Fibroblast of lung (primary cell): ENCODE measurements at regions not wholly inside any gene's neighbourhood (a gene's known extent, or its start where the extent isn't known, plus 50 kb on each side); places are given as distances from the start of the nearest gene placed in this dataset.

Experiments
- DNase-seq, 2 donors: peaks; one replicate each; pipeline versions ENCODE4 v3.0.0 to v3.0.0-alpha.2; 2010; ENCODE audit warnings: low read depth in 2 of 2
- H2AFZ ChIP-seq: 2 replicates; pipeline ENCODE4 v1.5.1; 2012; ENCODE audit warnings: low read length, control low read depth, inconsistent platforms
- H3K27ac ChIP-seq: 2 replicates; pipeline ENCODE4 v1.5.1; 2011; ENCODE audit warnings: low read length, control low read depth; ENCODE audit not compliant: insufficient read depth
- H3K27me3 ChIP-seq: 2 replicates; pipeline ENCODE4 v1.5.1; 2011; ENCODE audit warnings: mild to moderate bottlenecking, low read length; ENCODE audit not compliant: control insufficient read depth, insufficient read depth
- H3K36me3 ChIP-seq: 2 replicates; pipeline ENCODE4 v1.5.1; 2011; ENCODE audit warnings: low read length; ENCODE audit not compliant: control insufficient read depth, insufficient read depth
- H3K4me1 ChIP-seq: 2 replicates; pipeline ENCODE4 v1.5.1; 2011; ENCODE audit warnings: low read length; ENCODE audit not compliant: control insufficient read depth, insufficient read depth; ENCODE audit errors: extremely low read depth
- H3K4me2 ChIP-seq: 2 replicates; pipeline ENCODE4 v1.5.1; 2011; ENCODE audit warnings: low read length, control low read depth; ENCODE audit not compliant: insufficient read depth; ENCODE audit errors: extremely low read depth
- H3K4me3 ChIP-seq, 4 experiments: fragments of 200-600 bp in 1 of 4; sonication (generic) in 1 of 4; replicated peaks in 1 of 4; 2 replicates each; pipeline ENCODE4 v1.5.1; 2011 to 2016; ENCODE audit warnings: low read length in 4 of 4, low read depth in 3 of 4, mild to moderate bottlenecking in 3 of 4, control low read depth in 2 of 4, inconsistent platforms in 1 of 4, mixed read lengths in 1 of 4; ENCODE audit not compliant: insufficient read depth in 1 of 4; ENCODE audit errors: control extremely low read depth in 1 of 4
- H3K79me2 ChIP-seq: 2 replicates; pipeline ENCODE4 v1.5.1; 2012; ENCODE audit warnings: mild to moderate bottlenecking, low read length, inconsistent platforms; ENCODE audit not compliant: control insufficient read depth, insufficient read depth
- H3K9ac ChIP-seq: 2 replicates; pipeline ENCODE4 v1.5.1; 2011; ENCODE audit warnings: mild to moderate bottlenecking, low read length, control low read depth; ENCODE audit not compliant: insufficient read depth
- H3K9me3 ChIP-seq: 2 replicates; pipeline ENCODE4 v1.5.1; 2012; ENCODE audit warnings: low read depth, low read length; ENCODE audit not compliant: control insufficient read depth, insufficient read depth
- H4K20me1 ChIP-seq: 2 replicates; pipeline ENCODE4 v1.5.1; 2011; ENCODE audit warnings: low read length; ENCODE audit not compliant: control insufficient read depth, insufficient read depth; ENCODE audit errors: extremely low read depth
- CTCF ChIP-seq, 2 donors: IDR thresholded peaks in 1 of 2; conservative IDR thresholded peaks in 1 of 2; 1 replicate in 1 of 2; 2 replicates in 1 of 2; pipeline ENCODE4 v1.5.1; 2011 to 2012; ENCODE audit warnings: low read length in 2 of 2, control low read depth in 1 of 2, inconsistent platforms in 1 of 2, low read depth in 1 of 2, mild to moderate bottlenecking in 1 of 2
- EZH2 ChIP-seq: IDR thresholded peaks from 2 replicates; pipeline ENCODE4 v1.5.1; 2012; ENCODE audit warnings: low read length, control low read depth, mild to moderate bottlenecking; ENCODE audit errors: missing control alignments

GRCh38 chr1:19591482-19592091 is 52.5 kb upstream of the NBL1 start:
- Histone ChIP-seq H3K4me1 (peaks cover 2% of the 10 kb centered on the region), H3K4me2 (no peak overlapping the region), H3K27ac (no peak overlapping the region), H3K27me3 (no peaks in the 10 kb centered on the region), H2AFZ (no peak overlapping the region), H3K4me3 (no peak overlapping the region), H3K79me2 (no peaks in the 10 kb centered on the region), H3K9ac (no peak overlapping the region), H3K36me3 (no peaks in the 10 kb centered on the region), H4K20me1 (no peaks in the 10 kb centered on the region), H3K9me3 (no peaks in the 10 kb centered on the region)
- DNase-seq = no peak
- no peak for TF ChIP-seq CTCF (conservative IDR thresholded peaks at IDR 0.05 in 1 of 2, IDR thresholded peaks at IDR 0.05 in 1 of 2; ENCODE audit: low read depth in 1 of 2, low read length in 2 of 2)
- TF ChIP-seq EZH2 = no peak

- no peaks in the 10 kb centered on the region for H3K4me1 ChIP-seq
- no peak overlapping the region for H3K9ac ChIP-seq
- no peak overlapping the region for H3K4me3 ChIP-seq
- no peak overlapping the region for H2AFZ ChIP-seq
- no peak overlapping the region for H3K4me2 ChIP-seq
- DNase-seq = no peak
- TF ChIP-seq CTCF (conservative IDR thresholded peaks at IDR 0.05 in 1 of 2, IDR thresholded peaks at IDR 0.05 in 1 of 2; ENCODE audit: low read depth in 1 of 2, low read length in 2 of 2) (no peak), EZH2 (no peak)
- no peaks in the 10 kb centered on the region for H4K20me1 ChIP-seq
- no peak overlapping the region for H3K27ac ChIP-seq
- no peaks in the 10 kb centered on the region for H3K9me3 ChIP-seq
- no peaks in the 10 kb centered on the region for H3K79me2 ChIP-seq
- no peaks in the 10 kb centered on the region for H3K36me3 ChIP-seq
- no peaks in the 10 kb centered on the region for H3K27me3 ChIP-seq
These were observed 58.6 kb upstream of the NBL1 start for GRCh38 chr1:19585507-19585906.

- Histone ChIP-seq H3K9me3 (no peaks in the 10 kb centered on the region), H3K9ac (no peak overlapping the region), H4K20me1 (no peaks in the 10 kb centered on the region), H2AFZ (no peak overlapping the region), H3K27ac (no peak overlapping the region), H3K79me2 (no peaks in the 10 kb centered on the region), H3K4me2 (no peak overlapping the region), H3K4me3 (no peak overlapping the region), H3K27me3 (peaks cover 3% of the 10 kb centered on the region), H3K4me1 (no peaks in the 10 kb centered on the region), H3K36me3 (no peaks in the 10 kb centered on the region)
- TF ChIP-seq CTCF (conservative IDR thresholded peaks at IDR 0.05 in 1 of 2, IDR thresholded peaks at IDR 0.05 in 1 of 2; ENCODE audit: low read depth in 1 of 2, low read length in 2 of 2) (peak; percentile 17 to 43), EZH2 (no peak)
- no peak for DNase-seq
These were observed 61.8 kb upstream of the NBL1 start for GRCh38 chr1:19582318-19582717.
